Testis (tissue), 2 donors: ENCODE measurements at regions not wholly inside any gene's neighbourhood (a gene's known extent, or its start where the extent isn't known, plus 50 kb on each side); places are given as distances from the start of the nearest gene placed in this dataset.

ENCODE experiments used
- CTCF ChIP-seq, 3 experiments: fragments of 450-650 bp in 2 of 3; fragments of 200-600 bp in 1 of 3; sonication (generic) in 1 of 3; IDR thresholded peaks; one replicate each; pipeline ENCODE4 v1.5.1; 2016 to 2019; ENCODE audit warnings: antibody characterized with exemption in 3 of 3, mild to moderate bottlenecking in 2 of 3, moderate library complexity in 1 of 3
- POLR2A ChIP-seq: fragments of 450-650 bp; IDR thresholded peaks from one replicate; pipeline ENCODE4 v1.6.1; 2017; ENCODE audit warnings: antibody characterized with exemption, mild to moderate bottlenecking, moderate library complexity

DNA sequence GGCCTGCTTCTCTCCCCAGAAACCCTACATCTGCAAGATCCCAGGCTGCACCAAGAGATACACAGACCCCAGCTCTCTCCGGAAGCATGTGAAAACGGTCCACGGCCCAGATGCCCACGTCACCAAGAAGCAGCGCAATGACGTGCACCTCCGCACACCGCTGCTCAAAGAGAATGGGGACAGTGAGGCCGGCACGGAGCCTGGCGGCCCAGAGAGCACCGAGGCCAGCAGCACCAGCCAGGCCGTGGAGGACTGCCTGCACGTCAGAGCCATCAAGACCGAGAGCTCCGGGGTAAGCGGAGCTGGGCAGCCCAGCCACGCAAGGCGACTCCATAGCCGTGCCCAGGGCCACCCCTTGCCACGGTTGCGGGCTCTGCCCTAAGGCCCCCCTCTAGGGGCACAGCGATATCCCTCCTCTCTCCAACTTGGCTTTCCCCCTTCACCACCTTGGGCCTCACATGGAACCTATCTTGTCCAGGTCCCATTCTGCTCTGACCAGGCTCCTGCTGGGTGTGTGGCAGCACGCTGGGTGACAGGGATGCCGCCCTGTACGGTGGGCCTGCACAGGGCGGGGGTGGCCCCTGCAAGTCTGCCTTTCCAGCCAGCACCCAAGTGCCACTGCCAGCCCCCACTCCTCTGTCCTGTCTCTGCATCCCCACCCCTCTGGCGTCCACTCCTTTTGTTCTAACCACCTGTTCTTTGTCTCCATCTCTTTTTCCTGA lies 248.9 kb downstream of the GLI2 start:
- no peak for TF ChIP-seq POLR2A
- no peak for TF ChIP-seq CTCF (IDR thresholded peaks at IDR 0.05)
